Calu3 (cell line): ENCODE measurements at regions not wholly inside any gene's neighbourhood (a gene's known extent, or its start where the extent isn't known, plus 50 kb on each side); places are given as distances from the start of the nearest gene placed in this dataset.

Experiments used
- BruUV-seq: library from RNA; stranded (reverse); fragments of 400-500 nt; replicated peaks from 2 replicates; lab custom pipeline; 2021; lab: Mats Ljungman, UMichigan
- CTCF ChIA-PET: fragments of 300-600 bp; sonication (Branson Sonifier 250); formaldehyde crosslinking; loops from one replicate; lab custom pipeline; 2022; ENCODE audit warnings: antibody characterized with exemption; lab: Charles Lee
- DNase-seq: peaks from one replicate; pipeline ENCODE4 v3.0.0; 2022
- H3K27ac Mint-ChIP-seq: one replicate; pipeline ENCODE4 v1.8.0; 2022; ENCODE audit warnings: mixed read lengths; ENCODE audit not compliant: unreplicated experiment
- H3K27me3 Mint-ChIP-seq: one replicate; pipeline ENCODE4 v1.8.0; 2022; ENCODE audit warnings: mixed read lengths; ENCODE audit not compliant: unreplicated experiment
- H3K36me3 Mint-ChIP-seq: one replicate; pipeline ENCODE4 v1.8.0; 2022; ENCODE audit warnings: mild to moderate bottlenecking, moderate library complexity, mixed read lengths; ENCODE audit not compliant: insufficient read depth, unreplicated experiment
- H3K4me1 Mint-ChIP-seq: one replicate; pipeline ENCODE4 v1.8.0; 2022; ENCODE audit warnings: mild to moderate bottlenecking, low read depth, mixed read lengths; ENCODE audit not compliant: unreplicated experiment
- H3K4me3 Mint-ChIP-seq: one replicate; pipeline ENCODE4 v1.8.0; 2022; ENCODE audit warnings: mild to moderate bottlenecking, low read depth, moderate library complexity, mixed read lengths; ENCODE audit not compliant: unreplicated experiment
- H3K9me3 Mint-ChIP-seq: one replicate; pipeline ENCODE4 v1.8.0; 2022; ENCODE audit warnings: low read depth, mixed read lengths; ENCODE audit not compliant: unreplicated experiment
- intact Hi-C: fragments of 100-400 bp; cut with micrococcal nuclease; formaldehyde crosslinking; loops from one replicate; pipeline ENCODE4 v1.10.0; 2022; ENCODE audit not compliant: unreplicated experiment
- TF ChIP-seq, protein P1 (sequence below): fragments of 200-600 bp; IDR thresholded peaks from one replicate; pipeline ENCODE4 v1.8.0; 2022; ENCODE audit warnings: antibody characterized with exemption; ENCODE audit not compliant: unreplicated experiment

DNA sequence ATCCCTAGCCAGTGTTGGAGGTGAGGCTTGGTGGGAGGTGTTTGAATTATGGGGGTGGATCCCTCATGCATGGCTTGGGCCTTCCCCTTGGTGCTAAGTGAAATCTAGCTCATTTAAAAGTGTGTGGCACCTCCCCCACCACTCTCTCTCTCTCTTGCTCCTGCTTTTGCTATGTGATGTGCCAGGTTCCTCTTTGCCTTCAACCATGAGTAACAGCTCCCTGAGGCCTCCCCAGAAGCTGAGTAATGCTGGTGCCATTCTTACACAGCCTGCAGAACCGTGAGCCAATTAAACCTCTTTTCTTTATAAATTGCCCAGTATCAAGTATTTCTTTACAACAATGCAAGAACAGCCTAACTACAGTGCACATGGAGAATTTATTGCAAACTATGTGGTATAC lies 188.8 kb upstream of the POT1 start:
- Mint-ChIP-seq H3K27ac (no peak overlapping the region), H3K4me3 (no peak overlapping the region), H3K9me3 (no peaks in the 10 kb centered on the region), H3K27me3 (no peaks in the 10 kb centered on the region), H3K4me1 (no peaks in the 10 kb centered on the region), H3K36me3 (no peaks in the 10 kb centered on the region)
- CTCF ChIA-PET: no interaction called here
- TF ChIP-seq, protein P1, sequence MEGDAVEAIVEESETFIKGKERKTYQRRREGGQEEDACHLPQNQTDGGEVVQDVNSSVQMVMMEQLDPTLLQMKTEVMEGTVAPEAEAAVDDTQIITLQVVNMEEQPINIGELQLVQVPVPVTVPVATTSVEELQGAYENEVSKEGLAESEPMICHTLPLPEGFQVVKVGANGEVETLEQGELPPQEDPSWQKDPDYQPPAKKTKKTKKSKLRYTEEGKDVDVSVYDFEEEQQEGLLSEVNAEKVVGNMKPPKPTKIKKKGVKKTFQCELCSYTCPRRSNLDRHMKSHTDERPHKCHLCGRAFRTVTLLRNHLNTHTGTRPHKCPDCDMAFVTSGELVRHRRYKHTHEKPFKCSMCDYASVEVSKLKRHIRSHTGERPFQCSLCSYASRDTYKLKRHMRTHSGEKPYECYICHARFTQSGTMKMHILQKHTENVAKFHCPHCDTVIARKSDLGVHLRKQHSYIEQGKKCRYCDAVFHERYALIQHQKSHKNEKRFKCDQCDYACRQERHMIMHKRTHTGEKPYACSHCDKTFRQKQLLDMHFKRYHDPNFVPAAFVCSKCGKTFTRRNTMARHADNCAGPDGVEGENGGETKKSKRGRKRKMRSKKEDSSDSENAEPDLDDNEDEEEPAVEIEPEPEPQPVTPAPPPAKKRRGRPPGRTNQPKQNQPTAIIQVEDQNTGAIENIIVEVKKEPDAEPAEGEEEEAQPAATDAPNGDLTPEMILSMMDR: no peak
- DNase-seq: no peak
- intact Hi-C loops: no loop called here
- no TSS peak for BruUV-seq

DNA sequence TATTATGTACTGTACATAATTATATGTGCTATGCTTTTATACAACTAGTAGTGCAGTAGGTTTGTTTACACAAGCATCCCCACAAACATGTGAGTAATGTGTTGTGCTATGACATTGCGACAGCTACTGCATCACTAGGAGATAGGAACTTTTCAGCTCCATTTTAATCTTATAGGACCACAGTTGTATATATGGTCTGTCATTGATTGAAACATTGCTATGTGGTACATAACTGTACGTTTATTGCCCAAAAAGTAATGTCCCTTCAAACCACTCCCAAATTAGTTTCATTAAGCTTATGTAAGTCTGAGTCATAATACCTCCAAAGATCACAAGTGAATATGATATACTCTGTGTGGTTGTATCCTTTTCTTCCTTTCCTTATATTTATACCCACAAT lies 183.2 kb upstream of the POT1 start:
- Mint-ChIP-seq H3K36me3 (no peaks in the 10 kb centered on the region), H3K4me1 (no peaks in the 10 kb centered on the region), H3K27ac (no peak overlapping the region), H3K9me3 (peaks cover 10% of the 10 kb centered on the region), H3K27me3 (no peaks in the 10 kb centered on the region), H3K4me3 (no peak overlapping the region)
- intact Hi-C loops: no loop called here
- BruUV-seq: no TSS peak
- no peak for DNase-seq
- CTCF ChIA-PET: no interaction called here
- TF ChIP-seq, protein P1: no peak

DNA sequence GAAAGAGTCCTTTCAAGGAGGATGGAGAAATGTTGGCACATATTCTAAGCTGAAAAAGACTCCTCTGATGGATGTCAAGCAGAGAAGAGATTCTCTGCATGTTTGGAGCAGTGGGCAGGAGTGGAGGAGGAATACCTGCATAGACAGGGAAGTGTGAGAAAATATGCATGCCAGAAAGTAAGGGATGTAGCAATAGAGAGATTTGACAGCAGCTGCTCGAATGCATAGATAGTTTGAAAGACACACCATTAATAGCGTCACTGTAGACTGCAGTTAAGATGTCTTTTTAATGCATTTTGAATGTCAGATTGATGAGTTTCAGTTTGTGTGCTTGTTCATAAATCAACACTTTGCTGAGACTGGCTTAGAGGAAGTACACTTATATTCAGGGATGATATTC lies 169.9 kb upstream of the POT1 start:
- no peak for DNase-seq
- CTCF ChIA-PET: no interaction called here
- no peak overlapping the region for H3K27ac Mint-ChIP-seq
- H3K36me3 Mint-ChIP-seq: no peaks in the 10 kb centered on the region
- TF ChIP-seq, protein P1: no peak
- BruUV-seq: no TSS peak
- no peaks in the 10 kb centered on the region for H3K4me1 Mint-ChIP-seq
- no peaks in the 10 kb centered on the region for H3K9me3 Mint-ChIP-seq
- H3K4me3 Mint-ChIP-seq: no peak overlapping the region
- no peaks in the 10 kb centered on the region for H3K27me3 Mint-ChIP-seq
- intact Hi-C loops: no loop called here

DNA sequence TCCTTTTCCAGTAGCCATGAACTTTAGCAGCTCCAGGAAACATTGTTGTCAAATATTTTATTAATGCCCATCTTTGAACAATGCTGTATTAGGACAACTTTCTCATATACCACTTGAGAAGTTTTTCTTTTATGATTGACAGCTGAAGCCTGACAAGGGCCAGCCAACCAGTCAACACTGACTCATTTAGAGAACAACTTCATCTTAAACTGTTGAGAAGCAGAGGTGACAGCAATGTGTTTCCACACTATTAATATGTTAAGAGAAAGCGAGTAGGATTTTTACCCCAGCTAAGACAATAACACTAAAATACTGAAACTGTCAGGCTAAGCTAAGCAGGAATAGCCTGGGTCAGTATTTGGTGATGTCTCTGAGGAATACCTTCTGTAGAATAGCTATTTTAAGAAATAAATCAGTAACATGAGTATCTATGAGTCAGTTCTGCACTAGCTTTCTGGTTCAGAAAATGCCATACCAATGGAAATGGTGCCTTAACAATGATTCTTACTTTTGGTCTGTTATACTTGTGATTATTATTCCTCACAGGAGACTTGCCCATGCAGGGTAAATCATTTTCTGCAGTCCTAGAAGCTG lies 168.8 kb upstream of the POT1 start:
- CTCF ChIA-PET: no interaction called here
- Mint-ChIP-seq H3K36me3 (no peaks in the 10 kb centered on the region), H3K4me1 (no peaks in the 10 kb centered on the region), H3K4me3 (no peak overlapping the region), H3K9me3 (no peaks in the 10 kb centered on the region), H3K27me3 (no peaks in the 10 kb centered on the region), H3K27ac (no peak overlapping the region)
- intact Hi-C loops: no loop called here
- DNase-seq: no peak
- no TSS peak for BruUV-seq
- TF ChIP-seq, protein P1: no peak
